AG04449 (cell line): ENCODE measurements at regions not wholly inside any gene's neighbourhood (a gene's known extent, or its start where the extent isn't known, plus 50 kb on each side); places are given as distances from the start of the nearest gene placed in this dataset.

Experiments
- CTCF ChIA-PET: fragments of 350-600 bp; formaldehyde crosslinking; extraction: SDS; loops from one replicate; lab custom pipeline; 2021; ENCODE audit warnings: antibody characterized with exemption; lab: Yijun Ruan, JAX
- POLR2A ChIA-PET: fragments of 400-600, 350-600 bp; formaldehyde crosslinking; extraction: SDS; loops from one replicate; lab custom pipeline; 2020; ENCODE audit warnings: antibody characterized with exemption, inconsistent platforms; lab: Yijun Ruan, JAX
- DNase-seq: peaks from one replicate; pipeline ENCODE4 v3.0.0-alpha.2; 2010; ENCODE audit warnings: low read depth, low spot score
- H3K4me3 ChIP-seq: 2 replicates; pipeline ENCODE4 v1.5.1; 2011; ENCODE audit warnings: low read depth, mild to moderate bottlenecking, control low read depth, low read length
- TF ChIP-seq, protein P1 (sequence below): IDR thresholded peaks from one replicate; pipeline ENCODE4 v1.5.1; 2011; ENCODE audit warnings: mild to moderate bottlenecking, moderate library complexity, low read length, control low read depth, inconsistent platforms; ENCODE audit not compliant: insufficient read depth; ENCODE audit errors: missing control alignments

DNA sequence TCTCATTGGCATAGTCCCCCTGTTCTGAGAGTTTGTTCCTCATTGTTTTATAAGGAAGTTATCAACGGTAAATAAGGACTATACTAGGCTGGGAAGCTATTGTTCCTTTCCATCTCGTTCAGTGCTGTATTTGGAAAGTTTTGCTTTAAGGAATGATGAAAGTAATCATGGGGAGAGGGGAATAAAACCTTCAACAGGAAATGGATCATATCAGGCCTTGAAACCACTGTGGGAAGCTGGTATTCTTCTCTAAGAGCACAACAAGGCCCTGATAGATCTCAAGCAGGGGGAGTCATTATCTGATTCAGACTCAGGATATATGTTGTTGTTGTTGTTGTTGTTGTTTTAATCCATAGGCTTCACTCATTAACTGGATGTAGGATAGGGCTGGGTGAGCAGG, 474.5 kb downstream of the ENC1 start:
- TF ChIP-seq, protein P1, sequence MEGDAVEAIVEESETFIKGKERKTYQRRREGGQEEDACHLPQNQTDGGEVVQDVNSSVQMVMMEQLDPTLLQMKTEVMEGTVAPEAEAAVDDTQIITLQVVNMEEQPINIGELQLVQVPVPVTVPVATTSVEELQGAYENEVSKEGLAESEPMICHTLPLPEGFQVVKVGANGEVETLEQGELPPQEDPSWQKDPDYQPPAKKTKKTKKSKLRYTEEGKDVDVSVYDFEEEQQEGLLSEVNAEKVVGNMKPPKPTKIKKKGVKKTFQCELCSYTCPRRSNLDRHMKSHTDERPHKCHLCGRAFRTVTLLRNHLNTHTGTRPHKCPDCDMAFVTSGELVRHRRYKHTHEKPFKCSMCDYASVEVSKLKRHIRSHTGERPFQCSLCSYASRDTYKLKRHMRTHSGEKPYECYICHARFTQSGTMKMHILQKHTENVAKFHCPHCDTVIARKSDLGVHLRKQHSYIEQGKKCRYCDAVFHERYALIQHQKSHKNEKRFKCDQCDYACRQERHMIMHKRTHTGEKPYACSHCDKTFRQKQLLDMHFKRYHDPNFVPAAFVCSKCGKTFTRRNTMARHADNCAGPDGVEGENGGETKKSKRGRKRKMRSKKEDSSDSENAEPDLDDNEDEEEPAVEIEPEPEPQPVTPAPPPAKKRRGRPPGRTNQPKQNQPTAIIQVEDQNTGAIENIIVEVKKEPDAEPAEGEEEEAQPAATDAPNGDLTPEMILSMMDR: no peak
- H3K4me3 ChIP-seq: no peak overlapping the region
- POLR2A ChIA-PET: interaction anchor here (0.8 kb wide), 1 partner anchor 8 kb away, joined by 3 read pairs; no protein-coding TSS in a partner anchor
- CTCF ChIA-PET: interaction anchor here (1.3 to 1.4 kb wide), 2 partner anchors 13 to 474 kb away, joined by 4 read pairs; partner anchors contain the start of gene ENC1
- DNase-seq: no peak

DNA sequence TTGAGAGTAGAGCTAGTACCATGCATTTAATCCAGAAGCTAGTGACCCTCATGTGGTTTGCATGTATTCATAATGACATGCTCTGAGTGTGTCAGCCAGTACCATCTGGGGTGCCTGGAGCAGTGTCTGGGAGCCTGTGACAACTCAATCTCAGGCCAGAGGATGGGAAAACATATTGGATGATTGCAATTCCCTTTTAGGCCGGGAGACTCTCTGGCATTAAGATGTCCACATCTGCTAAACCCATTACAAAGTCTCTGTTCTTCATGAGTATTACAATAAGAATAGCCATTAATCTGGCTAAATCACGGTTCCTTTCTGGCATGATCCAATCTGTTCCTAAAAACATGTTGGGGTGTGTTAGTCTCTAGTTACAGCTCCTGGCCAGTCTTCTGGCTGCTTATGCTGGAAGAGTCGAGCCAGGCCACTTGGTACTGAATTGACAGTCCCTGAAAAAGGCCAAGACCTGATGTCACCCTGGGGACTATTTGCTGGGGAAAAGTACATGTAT, 475.7 kb downstream of the ENC1 start:
- no peak for DNase-seq
- ChIA-PET POLR2A (no interaction called here), CTCF (no interaction called here)
- TF ChIP-seq, protein P1: no peak
- no peak overlapping the region for H3K4me3 ChIP-seq

DNA sequence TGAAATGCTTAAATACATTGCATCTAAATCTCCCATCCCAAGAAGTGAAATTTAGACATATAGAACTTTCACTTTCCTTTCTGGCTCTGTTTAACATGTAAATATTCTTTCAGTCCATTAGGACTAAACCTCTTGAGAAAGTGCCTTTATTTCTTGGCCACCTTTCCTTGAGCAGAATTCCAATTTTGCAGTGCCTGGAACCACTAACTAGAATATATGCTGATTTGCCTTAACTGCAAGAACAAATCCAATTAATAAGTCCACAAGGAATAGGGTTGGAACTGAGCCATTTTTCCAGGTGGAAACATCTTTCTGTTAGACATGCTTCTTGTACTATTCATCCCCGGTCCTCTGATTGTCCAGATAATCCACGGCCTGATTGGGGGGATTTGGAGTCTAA, 478.0 kb downstream of the ENC1 start:
- ChIA-PET CTCF (interaction anchor here (1.9 to 2.5 kb wide), 2 partner anchors 12 to 42 kb away, joined by 5 to 9 read pairs; no protein-coding TSS in a partner anchor), POLR2A (interaction anchor here (1.8 kb wide), 1 partner anchor 478 kb away, joined by 5 read pairs; the partner anchor contains the start of gene ENC1)
- no peak for DNase-seq
- TF ChIP-seq, protein P1: no peak
- H3K4me3 ChIP-seq: no peak overlapping the region

DNA sequence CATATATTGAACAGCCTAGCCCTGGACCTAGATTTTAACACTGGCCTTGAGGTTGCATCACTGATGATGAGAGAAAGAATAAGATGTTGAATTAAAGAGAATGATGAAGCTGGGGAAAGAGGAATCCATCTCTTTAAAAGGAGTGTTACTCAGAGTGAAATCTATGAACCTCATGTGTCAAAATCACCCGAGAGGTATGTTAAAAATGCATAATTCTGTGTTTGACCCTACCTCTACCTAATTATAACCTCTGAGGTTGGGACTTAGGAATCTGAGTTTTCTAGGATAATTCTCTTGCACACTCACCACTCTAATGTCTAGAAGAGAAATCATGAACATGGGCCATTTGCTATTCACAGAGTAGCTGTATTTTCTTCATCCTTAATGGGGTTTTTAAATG, 479.4 kb downstream of the ENC1 start:
- no peak for DNase-seq
- no peak overlapping the region for H3K4me3 ChIP-seq
- TF ChIP-seq, protein P1: no peak
- CTCF ChIA-PET: interaction anchor here (0.7 to 2.5 kb wide), 4 partner anchors 11 to 251 kb away, joined by 3 to 9 read pairs (median 4); no protein-coding TSS in a partner anchor
- POLR2A ChIA-PET: interaction anchor here (1.1 to 1.3 kb wide), 3 partner anchors 18 to 477 kb away, joined by 3 to 4 read pairs (median 4); no protein-coding TSS in a partner anchor

DNA sequence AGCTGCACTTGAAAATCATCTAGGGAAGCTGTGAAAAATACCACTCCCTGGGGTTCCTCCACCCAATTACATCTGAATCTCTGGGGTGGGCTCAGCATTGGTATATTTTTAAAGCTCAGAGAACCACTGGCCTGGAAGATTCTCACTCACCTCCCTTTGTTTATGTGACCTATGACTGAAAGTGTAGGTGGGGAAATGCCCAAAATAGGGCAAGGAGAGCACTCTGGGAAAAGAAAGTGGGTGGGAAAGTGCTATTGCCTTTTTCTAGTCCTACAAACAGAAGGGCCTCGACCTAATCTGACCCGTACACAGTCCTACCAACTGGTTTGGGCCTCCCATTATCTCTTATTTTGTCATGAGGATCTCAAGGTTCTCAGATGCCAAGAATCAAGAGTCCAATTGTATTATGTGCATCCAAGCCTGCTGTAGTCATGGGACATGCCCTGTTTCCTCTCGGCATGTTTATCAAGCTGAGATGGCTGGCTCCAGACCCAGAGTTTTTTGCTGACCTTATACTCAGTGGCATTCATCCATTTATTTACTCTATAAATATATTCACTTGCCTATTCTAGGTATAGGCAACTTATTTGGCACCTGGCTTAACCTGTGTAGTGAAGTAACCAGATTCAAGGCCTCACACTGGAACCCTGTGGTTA, 483.7 kb downstream of the ENC1 start:
- H3K4me3 ChIP-seq: no peak overlapping the region
- TF ChIP-seq, protein P1: no peak
- CTCF ChIA-PET: no interaction called here
- POLR2A ChIA-PET: no interaction called here
- DNase-seq: no peak

DNA sequence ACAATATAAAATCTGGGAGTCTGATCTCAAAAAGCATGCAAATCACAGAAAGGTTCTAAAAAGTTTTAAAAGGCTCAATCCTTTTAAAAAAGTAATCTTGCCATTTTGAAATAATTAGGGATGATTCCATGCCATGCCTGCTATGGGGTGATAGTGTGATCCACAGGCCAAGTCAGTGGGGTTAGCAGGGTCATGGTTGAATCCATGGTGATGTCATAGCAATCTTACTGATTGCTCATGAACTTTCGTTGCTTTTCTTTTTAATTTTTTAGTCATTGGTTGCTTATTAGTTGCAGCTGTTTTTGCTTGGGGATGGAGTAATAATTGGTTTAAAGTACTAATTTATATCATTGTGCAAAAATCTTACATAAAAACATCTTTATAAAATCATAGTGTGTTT, 485.0 kb downstream of the ENC1 start:
- ChIA-PET POLR2A (interaction anchor here (0.5 kb wide), 1 partner anchor 549 kb away, joined by 4 read pairs; no protein-coding TSS in a partner anchor), CTCF (no interaction called here)
- no peak for DNase-seq
- TF ChIP-seq, protein P1: no peak
- no peak overlapping the region for H3K4me3 ChIP-seq
